Activated T-cell treated with anti-CD3 and anti-CD28 coated beads for 48 hours (primary cell): ENCODE measurements at regions not wholly inside any gene's neighbourhood (a gene's known extent, or its start where the extent isn't known, plus 50 kb on each side); places are given as distances from the start of the nearest gene placed in this dataset.
"Not testable (repeated sequence)": the region's sequence is repeated elsewhere in the genome, so short reads cannot be mapped to it uniquely, and the experiment has no call there.

ENCODE experiments used
- DNase-seq: peaks from one replicate; pipeline ENCODE4 v3.0.0-alpha.2; 2020; ENCODE audit warnings: low read depth

DNA sequence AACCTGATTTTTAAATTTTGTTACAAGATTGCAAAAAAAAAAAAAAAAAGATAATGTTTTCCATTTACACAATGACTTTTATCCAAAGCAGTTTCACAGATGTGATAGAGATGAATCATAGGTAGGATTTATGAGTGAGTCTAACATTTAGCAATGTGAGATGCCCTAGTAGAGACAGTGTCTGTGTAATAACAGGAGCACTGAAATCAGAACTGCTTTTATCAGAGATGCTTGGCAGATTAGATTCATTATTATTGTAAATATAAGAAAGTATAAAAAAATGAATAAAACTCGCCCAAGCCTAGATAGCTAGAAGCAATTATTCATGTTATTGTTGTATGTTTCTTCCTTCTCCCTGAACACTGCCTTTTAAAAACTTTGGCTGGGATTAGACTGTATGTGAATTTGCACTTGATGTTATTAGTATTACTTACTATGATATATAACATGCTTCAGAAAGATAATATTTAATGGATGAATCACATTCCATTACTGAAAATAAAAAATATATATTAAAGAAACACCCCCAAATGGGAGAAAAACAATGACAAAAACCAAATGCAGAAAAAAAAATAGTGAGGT lies 567.3 kb upstream of the KLF4 start:
- no peak for DNase-seq

DNA sequence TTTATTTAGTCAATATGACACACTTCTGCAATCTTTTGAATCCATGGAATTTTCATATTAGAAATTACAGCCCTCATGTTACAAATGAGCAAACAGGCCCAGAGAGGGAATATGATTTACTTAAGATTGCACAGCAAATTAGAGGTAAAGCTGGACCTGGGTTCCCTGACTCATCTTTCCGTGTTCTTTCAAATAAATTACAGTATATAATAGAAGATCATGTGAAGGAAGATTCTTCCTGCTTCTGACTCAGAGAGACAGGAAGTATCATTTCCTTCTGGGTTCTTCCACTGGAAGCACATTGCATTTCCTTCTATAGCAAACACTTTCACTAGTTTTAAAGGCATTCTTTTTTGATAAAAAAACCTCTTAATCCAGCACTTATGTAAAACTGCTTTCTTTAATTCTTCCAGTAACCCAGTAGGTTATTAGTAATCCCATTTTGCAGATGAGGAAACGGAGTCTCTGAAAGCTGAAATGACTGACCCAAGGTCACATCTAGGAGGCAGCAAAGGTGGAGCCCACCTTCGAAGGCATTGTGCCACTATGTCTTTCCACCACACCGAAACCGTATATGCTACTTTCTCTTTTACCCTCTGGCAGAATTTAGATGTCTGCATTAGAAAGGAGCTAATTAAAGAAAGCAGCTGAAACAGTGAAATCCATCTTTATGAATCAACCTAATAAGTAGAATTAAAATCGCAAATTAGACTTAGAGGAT lies 566.7 kb upstream of the KLF4 start:
- no peak for DNase-seq

DNA sequence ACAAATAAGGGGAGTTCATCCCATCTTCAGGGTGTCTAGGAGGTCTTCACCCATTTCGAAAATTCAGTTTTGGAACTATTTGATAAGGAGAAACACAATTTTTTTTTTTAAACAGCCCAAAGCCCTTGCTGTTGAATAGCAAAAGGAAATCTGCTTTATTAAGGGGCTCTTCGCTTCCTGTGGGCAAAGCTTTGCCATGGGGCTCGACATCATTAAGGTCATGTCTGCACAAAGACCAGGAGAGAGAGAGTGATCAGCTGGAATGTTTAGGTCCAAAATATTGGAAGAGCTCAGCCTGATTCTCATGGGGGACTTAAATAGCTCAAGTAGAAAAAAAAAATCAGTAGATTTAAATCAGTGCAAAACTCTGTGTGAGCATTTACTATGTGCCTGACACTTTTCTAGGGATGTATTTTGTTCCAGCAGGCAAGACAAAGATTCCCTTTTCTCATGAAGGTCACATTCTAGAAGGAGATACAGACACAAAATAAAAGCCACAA lies 564.6 kb upstream of the KLF4 start:
- no peak for DNase-seq

DNA sequence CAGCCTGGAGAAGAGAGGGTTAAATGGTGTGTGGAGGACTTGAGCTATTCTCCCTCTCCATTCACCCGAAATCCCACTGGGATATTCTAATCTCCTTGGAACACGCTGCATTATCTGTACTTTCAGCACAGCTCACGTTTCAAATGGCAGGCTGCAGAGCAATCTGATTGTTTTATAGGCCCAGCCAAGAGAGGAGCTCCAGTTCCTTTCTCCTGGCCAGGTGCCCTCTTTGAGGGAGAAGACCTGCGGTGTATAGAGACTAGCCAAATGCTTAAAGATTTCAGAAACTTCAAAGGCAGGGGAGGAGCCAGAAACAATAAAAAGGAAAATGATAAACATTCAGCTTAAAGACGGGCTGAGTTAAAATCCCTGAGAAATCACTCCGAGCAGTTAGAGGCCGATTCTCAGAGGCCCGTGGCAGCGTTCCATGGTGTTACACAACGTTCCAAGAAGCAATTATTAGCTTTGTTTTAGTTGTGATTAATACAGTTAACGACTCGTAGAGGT lies 564.0 kb upstream of the KLF4 start:
- no peak for DNase-seq

DNA sequence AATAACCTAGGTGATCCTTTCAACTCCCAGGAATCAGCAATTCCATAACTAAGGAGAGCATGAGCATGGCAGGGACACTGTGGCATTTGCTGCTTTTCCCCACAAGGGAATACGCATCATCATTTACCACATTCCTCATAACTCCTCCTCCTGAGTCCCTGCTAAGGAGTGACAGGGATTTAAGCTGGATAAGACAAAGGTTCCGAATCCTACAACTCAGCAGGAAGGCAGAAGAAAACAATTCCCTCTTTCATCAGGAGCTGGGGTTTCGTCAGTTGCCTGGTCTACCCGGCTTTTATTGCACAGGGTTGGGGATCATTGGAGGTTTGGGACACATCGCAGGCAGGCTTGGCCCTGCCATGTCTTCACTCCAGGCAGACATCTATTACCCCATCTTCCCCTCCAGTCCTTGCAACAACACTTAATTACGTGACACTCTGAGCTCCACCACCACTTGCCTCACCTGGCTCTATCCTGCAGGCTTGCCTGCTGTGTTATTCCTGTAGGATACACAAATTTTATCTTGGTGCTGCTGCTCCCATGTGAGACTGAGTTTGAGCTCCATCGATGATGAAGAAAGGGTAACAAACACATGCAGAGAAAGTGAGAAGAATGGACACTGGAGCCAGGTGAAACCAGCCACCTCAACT lies 563.0 kb upstream of the KLF4 start:
- no peak for DNase-seq

DNA sequence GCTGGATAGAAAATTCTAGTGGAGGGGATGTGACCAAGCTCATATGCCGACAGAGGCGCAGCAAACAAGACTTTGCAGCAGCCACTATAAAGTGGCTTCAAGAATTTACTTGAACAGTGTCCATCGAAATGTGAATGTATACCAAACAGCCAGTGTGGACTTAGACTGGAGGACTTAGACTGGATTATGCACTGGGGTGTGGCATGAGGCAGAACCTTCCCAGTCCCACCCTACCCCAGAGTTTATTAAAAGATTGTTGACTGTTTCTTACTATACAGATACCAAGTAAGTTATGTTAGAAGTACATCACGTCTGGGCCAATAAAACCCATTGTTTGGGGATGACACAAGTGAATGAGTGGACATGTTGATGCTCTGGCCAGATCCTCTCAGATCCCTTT lies 561.3 kb upstream of the KLF4 start:
- DNase-seq: no peak

DNA sequence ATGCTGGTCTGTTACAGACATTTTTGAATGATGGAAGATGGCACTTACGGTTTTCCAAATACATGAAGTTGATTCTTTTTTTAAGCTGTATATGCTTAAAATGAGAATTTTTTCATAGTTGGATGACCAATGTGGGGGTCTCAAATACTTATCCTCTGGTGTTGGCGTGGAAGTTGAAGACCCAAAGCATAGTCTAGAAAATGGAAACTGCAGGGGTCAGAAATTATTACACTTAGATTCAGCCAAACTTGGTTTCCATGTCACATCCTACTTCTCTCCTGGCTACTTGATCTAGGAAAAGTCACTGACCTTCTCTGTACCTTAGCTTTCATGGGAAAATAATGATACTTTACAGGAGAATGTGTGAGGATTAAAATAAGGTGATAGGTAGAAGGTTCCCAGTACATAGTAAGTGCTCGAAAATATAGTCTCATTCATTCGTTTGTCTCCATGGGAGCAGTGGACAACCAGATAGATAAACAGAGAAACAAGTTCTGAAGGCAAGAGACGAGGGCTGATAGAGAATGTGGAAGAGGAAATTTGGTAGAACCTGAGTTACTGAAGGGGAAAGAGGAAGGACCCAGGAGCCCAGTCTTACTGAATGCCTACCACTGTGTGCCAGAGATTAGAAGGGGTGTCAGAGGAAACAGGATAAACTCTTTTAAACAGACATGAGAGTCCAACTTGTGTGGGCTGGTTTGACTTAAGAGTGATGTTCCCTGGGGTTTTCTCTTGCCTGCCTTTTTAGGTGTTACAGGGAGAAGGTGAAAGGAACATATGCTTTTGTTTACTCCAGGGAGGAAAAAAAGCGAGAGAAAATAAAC lies 560.3 kb upstream of the KLF4 start:
- DNase-seq: no peak

DNA sequence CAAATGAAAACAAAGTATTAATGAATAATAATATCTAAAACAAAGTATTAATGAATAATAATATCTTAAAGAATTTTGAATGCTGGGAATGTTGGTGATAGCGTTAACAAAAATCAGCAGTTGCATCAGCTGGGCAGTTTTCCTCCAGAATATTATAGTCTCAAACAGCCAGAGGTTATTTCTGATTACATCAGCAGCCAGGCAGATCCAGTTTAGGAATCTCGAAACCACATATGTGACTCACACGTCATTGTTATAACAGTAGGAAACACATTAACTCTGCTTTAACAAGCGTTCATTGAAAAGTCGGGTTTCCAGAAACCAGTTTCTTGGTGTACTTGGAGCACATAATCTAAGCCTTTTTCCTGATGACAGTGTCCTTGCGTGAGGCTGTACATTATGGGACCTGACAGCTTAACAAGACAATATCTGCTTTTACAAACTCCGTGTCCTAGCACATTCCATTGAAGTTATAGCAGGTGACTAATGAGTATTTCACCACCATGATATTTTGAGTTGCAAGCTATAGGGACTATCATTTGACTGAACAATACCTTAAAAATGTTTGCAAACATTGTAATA lies 559.5 kb upstream of the KLF4 start:
- DNase-seq: no peak

DNA sequence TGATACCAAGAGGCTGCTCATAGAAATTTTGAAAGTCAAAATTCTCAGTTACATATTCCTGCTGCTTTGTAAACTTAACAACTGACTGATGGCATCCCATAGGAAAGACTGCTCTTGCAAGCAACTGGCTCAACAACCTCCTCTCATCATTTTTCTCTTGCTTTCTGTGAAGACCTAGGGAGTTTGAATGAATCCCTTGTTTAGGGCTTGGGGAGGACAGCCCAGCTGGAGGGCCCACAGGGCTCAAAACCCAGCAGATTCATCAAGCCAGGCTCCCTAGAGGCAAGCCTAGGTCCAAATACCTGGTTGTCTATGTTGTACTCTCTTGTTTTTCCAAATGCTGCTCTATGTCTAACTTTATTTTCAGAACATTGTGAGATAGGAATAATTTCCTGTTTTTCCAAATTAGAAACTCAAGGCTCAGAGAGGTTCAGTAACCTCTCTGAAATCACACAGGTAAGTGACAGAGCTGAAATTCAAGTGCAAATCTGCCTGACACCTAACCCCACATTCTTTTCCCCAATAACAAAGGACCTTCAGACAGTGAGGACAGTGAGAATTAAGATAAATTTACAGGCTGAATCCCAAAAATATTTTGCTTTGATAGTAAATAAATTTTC lies 558.9 kb upstream of the KLF4 start:
- no peak for DNase-seq

DNA sequence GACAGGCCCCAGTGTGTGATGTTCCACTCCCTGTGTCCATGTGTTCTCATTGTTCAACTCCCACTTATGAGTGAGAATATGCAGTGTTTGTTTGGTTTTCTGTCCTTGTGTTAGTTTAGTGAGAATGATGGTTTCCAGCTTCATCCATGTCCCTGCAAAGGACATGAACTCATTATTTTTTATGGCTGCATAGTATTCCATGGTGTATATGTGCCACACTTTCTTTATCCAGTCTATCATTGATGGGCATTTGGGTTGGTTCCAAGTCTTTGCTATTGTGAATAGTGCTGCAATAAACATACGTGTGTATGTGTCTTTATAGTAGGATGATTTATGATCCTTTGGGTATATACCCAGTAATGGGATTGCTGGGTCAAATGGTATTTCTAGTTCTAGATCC lies 558.2 kb upstream of the KLF4 start:
- not testable (repeated sequence) for DNase-seq

DNA sequence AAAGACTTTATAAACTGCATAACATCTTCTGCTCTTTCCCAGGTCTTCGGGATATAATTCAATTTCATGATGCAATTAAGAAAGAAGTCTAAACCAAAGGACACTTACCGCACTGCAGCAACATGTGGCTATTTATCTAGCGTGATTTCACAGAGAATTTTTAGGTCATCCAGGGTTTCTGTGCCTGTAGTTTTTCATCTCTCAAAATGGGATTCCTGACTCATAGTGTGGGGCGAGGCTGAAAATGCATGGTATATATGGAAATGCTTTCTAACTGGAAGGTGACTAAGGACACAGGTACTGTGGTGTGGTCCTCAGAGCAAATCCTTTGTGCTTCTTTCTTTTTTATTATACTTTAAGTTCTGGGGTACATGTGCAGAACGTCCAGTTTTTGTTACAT lies 557.7 kb upstream of the KLF4 start:
- DNase-seq: no peak

DNA sequence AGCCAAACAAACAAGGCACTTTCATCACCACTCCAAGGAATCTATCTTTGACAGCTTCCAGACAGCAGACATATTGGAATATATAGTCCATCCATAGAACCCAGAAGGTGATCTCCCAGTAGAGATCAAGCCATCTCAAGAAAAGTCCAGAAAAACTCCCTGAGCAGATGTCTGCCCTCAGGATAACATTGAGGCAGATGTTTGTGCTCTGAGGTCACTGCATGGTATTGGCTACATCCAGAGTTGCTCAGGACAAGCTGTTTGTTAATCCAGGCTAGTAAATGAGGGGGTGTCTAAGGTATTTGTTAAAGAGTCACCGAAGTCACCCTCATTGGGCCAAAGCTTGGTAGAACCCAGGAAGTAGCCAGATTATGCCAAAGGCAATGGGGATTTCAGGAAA lies 556.3 kb upstream of the KLF4 start:
- no peak for DNase-seq

DNA sequence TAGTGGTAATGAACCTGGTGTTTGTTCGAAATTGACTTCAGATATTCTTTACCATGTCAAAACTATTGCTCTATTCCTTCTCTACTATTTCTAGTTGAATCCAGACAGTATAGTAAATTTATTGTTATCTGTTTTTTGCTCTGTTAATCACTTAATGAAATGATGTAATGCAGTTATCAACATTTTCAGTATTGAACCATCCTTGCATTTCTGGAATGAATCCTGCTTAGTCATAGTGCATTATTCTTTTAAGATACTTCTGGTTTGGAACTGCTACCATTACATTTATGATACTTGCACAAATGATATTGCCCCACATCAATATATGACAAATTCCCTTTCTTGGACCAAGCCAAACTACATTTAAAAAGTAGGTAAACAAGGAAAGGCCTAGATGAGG lies 554.0 kb upstream of the KLF4 start:
- no peak for DNase-seq

DNA sequence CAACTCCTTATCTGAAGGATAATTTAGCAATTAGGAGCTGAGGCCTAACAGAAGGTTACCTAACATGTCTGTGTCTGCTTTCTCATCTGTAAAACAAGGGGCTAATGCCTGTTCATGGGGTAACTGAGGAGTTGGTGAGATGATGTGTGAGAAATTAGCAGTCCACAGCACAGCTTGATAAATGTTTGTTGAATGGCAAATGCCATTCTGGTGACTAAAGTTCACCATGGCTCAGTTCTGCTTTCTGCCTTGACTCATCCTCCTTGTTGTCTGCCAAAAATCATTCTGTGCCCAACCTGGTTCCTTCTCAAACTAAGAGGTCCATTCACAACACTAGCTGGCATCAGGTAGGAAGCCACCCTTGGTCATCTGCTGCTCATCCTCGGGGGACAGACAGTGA lies 552.0 kb upstream of the KLF4 start:
- DNase-seq: no peak

DNA sequence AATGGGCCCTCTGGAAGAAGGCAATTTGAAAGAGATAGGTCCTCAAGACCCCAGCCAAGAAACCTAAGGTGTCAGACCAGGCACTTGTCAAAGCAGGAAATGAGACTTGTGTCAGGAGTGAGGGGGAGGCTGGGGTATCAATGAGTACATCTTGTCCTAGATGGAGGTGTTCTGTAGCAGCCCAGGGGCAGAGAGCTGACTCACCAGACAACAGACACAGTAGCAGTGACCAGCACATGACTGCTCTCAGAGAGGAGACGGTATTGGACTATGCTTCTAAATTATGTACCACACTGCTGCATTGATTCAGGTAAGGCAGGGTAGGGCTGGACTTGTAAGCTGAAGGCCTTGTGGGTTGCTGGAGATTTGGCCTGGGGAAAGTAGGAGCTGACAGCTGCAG lies 551.2 kb upstream of the KLF4 start:
- no peak for DNase-seq

DNA sequence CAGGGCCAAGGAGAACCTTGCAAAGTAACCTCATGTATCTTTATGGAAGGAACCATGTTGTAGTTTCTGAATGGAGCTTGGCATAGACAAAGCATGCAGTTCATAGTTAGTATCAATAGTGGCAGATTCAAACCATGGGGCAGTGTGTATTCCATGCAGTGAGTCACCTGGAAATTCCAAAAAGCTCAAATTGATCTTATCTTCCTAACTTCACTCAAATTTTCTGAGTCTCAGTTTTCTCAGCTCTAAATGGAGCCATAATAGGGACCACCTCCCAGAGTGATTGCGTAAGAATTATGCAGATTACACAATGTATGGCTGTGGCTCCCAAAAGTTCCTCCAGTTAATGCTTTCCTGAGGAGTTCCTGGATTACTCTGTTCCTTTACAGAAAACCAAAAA lies 549.9 kb upstream of the KLF4 start:
- DNase-seq: no peak

DNA sequence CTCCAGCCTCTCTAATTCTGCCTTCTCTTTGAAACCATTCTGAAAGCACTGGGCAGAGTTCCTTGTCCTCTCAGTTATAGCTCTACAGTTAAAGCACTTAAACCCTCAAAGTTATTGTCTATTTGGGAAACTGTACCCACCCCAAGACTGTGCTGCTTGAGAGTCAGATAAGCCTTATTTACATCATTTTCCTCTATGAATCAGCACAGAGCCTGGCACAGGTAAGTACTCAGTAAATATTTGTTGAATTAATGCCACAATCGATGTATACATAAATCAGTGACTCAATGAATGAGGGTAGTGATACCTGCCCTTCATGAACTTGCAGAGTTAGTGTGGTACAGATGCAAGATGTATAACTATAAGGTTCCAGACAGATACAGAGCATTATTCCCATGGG lies 549.4 kb upstream of the KLF4 start:
- DNase-seq: no peak

DNA sequence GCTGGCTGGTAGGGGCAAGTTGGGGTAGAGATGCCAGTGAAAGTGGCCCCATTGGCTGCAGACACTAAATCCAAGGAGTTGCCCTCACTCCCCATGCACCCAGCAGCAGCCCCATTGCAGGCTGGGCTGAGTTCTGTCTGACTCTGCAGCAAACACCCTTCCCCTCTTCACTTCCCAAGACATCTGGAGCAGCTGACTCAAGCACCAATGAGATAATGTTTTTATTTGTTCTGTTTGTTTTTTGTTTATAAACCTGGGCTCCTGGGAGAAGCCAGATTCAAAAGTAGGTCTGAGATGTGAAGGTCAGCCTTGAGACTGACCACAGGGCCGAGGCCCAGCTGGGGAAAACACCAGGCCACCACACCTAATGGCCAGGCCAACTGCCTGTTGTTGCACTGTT lies 545.9 kb upstream of the KLF4 start:
- DNase-seq: no peak

DNA sequence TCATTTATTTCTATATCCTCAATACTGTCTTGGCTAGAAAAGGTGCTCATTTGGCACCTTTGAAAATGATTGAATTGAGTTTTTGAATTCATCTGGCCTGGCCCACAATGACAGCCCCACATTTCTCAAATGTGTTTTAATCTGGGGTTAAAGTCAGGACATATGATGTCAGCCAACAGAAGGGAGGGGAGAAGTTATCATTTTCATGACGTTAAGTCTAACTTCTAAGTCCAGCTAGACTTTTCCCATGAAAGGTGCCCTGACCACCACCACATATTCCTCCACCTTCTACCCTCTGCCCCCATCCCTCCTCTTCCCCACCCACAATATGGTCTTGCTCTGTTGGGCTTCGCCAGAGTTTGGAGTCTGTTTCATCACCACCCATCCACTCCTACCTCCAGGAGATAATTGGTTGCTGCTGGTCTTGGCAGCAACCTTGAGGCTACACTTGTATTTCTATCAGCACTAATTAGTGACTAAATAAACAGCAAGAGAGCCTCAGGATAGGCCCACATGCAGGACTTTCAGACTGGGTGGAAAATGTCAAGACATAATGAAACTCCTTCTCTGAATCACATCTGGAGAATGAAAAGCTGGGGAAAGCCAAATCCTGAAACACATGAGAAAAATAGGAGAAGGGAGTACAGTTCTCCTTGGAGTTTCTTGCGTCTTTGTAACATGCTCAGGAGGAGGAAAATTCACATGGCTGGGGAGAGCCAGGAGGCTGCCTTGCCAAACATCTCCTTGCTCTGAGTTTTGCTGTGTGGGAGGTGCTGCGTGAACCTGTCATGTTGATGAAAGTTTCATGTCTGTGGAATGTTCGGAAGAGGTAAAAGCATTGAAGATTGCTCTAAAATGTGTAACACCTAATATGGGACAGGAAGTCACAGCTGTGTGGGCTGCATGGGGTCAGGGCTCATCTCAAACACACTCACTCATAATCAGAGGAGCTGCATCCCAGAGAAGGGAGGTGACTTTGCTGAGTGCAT lies 544.7 kb upstream of the KLF4 start:
- no peak for DNase-seq

DNA sequence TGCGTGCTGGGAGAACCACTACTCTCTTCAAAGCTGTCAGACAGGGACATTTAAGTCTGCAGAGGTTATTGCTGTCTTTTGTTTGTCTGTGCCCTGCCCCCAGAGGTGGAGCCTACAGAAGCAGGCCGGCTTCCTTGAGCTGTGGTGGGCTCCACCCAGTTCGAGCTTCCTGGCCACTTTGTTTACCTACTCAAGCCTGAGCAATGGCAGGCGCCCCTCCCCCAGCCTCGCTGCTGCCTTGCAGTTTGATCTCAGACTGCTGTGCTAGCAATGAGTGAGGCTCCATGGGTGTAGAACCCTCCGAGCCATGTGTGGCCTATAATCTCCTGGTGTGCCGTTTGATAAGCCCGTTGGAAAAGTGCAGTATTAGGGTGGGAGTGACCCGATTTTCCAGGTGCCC lies 542.5 kb upstream of the KLF4 start:
- DNase-seq: not testable (repeated sequence)
